NCI-H82 treated with DMSO at 0.1 percent for 48 hours (cell line): ENCODE measurements at regions not wholly inside any gene's neighbourhood (a gene's known extent, or its start where the extent isn't known, plus 50 kb on each side); places are given as distances from the start of the nearest gene placed in this dataset.

ENCODE experiments used
- DNase-seq: peaks from one replicate; lab custom pipeline; 2025; ENCODE audit not compliant: unreplicated experiment; lab: John Stamatoyannopoulos, UW

DNA sequence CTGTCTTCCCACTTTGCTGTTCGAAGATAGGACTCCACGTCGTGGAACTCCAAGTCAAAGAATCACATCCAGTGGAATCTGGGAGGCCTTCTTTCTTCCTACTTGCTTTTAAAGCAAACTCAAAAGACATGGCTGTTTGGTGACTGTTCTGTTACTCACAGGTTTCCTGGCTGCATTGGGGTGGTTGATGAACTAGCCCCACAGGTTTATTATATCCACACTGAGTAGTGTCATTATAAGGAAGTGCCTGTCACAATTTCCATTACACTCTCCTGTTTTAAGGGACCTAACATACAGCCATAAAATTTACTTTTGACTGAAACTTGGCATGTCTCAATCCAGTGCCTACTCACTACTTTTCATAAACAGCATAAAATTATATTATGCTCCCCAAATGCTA is 287.3 kb upstream of the SP4 start:
- DNase-seq: no peak

DNA sequence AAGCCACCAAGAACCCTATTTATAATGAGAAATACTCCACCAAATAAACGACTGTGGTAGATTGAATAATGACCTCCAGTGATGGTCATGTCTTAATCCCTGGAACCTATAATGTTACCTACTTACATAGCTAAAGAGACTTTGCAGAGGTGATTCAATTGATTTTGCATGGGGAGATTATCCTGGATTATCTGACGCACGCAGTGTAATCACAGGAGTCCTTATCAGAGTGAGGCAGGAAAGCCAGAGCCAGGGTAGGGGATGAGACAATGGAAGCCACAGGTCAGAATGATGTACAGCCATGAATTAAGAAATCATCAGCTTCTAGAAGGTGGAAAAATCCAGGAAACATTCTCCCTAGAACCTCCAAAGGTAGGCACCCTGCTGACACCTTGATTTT is 286.4 kb upstream of the SP4 start:
- DNase-seq: peak; percentile 14

DNA sequence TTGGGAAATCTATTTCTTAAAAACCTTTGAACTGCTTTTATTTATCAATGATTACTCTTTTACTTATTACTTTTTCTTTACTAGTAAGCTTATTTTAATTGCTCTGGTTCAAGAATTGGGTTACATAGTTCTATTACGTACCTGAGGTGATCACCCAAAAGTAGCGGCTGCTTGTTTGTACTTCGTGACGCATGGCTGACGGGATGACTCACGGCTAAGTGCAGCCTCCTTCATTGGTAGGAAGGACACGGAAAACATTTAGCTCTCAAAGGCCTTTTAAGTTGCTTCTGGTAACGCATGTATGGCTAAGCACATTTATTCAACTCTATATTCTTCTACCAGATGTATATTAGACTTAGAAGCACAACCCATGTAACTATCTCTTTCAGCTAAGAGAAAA is 285.8 kb upstream of the SP4 start:
- no peak for DNase-seq

DNA sequence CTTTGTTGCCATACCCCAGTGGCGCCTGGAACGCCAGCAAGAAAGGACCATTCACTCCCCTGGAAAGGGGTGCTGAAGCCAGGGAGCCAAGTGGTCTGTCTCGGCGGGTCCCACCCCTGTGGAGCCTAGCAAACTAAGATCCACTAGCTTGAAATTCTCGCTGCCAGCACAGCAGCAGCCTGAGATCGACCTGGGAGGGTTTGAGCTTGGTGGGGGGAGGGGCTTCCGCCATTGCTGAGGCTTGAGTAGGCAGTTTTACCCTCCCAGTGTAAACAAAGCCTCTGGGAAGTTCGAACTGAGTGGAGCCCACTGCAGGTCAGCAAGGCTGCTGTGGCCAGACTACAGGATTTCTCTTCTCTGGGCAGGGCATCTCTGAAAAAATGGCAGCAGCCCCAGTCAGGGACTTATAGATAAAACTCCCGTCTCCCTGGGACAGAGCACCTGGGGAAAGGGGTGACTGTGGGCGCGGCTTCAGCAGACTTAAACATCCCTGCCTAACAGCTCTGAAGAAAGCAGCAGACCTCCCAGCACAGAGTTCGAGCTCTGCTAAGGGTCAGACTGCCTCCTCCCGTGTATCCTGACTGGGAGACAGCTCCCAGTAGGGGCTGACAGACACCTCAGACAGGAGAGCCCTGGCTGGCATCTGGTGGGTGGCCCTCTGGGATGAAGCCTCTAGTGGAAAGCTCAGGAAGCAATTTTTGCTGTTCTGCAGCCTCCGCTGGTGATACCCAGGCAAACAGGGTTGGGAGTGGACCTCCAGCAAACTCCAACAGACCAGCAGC is 281.1 kb upstream of the SP4 start:
- no peak for DNase-seq

DNA sequence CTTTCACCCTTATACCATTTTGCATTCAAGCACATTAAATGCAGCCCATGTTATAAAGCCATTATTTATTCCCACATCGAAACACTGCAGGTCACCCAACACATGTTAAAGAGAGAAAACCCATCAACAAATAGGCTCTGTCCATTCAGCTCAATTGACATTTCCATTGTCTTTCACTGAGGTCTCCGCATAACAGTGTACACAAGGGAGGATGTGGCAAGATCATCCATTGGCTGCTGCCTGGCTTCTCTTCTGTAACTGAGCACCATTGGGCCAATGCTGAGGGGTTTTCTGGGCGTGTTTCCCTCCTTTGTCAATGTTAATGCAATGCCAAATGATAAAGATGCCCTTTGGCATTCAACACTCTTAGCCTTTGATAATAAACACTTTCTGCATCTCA is 278.1 kb upstream of the SP4 start:
- DNase-seq: no peak

DNA sequence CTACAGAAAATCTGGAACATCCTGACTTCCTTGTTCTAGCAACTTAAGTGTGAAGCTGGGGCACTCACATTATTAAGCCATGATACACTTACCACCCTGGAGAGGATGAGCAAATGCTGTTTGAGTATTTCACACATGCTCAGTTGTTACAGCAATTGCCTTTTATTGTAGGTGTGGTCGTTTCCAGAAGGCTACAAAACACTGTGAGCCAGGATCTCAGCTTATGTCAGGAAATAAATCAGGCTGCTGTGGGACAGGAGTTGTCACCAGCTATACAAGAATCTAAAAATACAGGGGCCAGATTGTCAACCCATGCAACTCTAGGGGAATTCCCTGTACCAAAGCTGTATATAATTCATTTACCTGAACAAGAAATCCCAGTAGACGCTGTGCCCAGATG is 273.3 kb upstream of the SP4 start:
- DNase-seq: no peak

DNA sequence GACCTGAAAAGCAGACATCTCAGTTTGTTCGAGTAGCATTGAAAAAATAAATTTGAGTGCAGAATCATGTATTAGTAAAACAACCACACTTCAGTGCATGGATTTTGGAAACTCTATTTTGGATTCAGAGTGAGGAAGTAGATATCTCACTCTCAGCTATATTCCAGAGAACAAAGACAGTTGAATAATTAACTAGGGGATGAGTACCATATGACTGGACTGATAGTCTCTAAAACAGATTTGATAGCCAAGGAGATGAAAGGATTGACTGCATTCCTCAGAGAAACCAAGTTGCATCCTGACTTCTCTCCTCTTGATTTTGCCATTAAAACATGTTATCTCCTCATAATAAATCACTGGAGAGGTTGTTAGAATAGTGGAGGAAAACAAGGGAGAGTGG is 268.4 kb upstream of the SP4 start:
- DNase-seq: no peak

DNA sequence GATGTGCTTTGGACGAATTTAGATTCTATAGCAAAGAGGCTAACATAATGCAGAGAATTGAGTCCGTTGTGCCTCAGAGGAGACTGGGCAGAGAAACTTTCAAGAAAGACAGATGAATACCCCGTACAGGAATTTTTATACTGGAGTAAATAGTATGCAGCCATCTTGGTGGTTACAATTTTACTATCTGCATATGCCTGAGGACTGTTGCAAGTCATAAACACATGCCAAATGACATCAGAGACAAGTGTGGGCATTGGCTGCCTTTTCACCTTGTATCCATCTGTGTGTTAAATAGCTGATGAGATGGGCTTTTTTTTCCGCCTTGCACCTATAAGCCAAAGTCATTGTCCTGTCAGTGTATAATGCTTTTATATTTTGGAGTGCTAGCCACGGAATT is 267.5 kb upstream of the SP4 start:
- no peak for DNase-seq

DNA sequence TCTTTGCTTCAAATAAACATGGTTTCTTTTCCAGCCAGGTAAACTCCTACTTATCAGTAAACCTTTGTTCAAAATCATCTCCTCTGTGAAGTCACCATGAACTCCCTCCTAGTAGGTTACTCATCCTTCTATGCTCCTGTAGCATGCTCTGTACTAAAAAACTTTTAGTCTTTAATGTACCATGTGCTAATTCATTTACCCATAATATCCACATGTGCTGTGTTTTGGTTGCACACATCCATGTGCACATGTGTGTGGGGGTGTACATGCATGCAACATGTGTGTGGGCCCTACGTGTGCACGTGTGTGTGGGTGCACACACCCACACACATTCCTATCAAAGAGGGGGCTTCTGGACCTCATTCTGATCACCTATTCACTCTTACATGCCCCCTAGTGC is 259.9 kb upstream of the SP4 start:
- no peak for DNase-seq

DNA sequence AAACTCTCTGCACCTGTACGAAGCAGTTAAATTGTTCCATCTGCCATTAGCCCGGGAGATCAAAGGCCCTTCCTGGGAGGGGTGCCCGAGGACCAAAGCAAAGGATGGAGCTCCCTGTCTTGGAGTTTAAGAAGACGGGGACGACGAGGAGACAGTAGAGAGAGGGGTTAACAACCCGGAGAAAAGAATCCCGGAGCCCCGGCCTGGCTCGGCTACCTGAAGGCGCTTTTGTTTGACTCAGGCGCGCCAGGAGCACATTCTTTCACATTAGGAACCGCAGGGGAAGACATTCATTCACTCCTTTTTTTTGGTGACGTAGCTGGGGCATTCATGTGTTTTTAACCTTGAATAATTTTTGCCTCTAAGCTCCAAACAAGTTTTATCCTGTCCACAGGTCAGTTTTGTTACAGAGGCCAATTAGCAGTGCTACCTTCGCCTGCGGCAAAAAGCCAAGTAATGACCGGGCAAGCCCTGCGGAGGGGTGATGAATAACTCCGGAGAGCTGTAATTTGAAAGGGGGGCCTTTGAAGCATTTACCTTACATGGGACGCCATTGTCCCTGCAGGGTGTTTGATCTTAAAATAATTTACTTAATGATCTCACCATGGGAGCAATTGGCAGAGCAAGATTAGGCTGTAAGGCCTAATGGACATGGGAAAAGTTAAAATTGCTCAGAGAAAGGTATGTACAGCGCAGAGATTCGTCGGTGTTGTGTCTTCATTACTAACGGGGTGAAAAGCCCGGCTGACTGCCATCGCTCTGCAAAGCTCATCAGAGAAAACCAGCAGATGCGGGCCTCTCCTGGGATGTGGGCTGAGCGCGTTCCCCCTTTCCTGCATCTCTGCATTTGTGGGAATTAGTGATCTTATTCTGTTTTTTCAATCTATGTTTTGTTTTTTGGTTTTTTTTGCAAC is 258.0 kb upstream of the SP4 start:
- DNase-seq: no peak

DNA sequence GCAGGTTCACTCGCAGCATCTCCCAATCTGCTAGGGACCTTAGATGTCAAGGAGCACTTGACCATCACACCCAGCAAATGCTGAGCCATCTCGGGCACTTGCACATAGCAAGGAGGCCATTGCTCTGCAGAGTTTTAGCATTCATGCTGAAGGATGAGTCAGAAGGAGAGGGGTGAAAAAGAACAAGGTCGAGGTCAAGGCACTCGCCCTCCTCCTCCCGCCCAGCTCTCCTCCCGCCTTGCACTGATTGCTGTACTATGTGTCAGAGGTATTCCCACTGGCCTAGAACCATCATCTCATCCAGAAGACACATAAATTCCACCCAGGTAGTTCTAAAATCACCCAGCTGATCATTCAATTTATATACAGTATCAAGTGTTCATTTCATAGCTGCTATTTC is 255.1 kb upstream of the SP4 start:
- no peak for DNase-seq

DNA sequence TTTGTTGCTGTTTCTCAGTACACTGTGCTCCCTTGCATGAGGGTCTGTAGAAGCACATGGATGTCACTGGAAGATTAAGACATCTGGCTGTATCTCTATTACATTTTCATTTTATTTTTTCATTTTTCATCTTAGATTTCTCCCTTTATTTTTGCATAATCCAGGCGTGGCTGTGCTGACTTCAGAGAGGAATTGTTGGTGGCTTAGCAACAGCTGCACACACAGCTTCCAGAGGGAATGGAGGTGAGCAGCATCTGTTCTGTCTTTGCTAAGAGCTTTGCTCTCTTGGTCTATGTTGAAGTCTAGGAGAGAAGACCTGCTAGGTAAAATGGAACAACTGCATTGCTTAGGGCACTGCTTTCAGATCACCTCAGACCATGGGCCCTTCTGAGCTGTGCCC is 254.4 kb upstream of the SP4 start:
- no peak for DNase-seq

DNA sequence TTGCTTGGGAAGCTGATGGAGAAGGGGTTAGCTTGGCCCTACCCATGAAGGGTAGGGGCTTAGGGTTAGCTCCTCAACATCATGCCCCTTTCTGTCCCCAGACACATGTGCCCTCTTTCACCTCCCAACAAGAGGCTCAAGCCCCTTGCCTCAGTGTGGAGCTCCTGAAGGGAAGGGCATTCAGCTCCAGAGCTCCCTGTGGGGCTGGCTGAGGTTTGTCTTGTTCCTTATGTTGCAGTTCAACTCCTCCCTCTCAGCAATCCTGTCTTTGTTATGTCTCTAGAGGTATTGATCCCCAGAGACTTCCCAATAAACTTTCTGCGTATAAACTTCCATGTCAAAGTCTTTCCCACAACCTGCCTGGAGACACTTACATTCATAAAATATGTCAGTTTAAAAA is 252.2 kb upstream of the SP4 start:
- DNase-seq: no peak

DNA sequence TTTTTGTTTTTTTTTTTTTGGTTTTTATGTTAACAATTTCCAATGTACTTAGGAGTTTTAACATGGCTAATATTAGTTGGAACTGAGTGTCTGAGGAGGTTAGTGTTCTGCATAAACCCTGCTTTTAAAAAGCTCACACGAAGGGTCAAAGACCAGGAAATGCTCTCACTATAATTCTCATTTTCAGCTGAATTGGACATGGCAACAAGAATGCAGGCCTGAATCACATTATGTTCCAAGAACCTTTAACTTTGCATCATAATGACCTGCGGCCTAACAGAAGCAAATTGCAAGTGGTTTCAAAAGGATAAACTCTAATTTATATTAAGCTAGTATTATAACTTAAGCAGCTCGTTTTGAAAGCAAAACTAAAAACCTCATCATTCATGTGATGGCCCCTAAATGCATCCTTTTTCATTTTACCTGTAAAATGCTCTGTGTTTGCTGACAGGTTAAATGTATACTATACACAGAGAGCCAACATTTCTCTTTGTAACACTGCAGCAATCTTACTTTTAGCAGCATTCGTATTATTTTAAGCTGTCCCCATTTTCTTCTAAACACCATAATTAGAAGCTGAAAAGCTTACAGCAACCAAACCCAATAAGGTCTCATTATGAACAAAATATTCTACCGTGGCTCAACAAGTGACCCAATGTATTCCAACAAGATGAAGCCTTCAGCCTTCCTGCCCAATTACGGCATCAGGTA is 242.8 kb upstream of the SP4 start:
- DNase-seq: no peak

DNA sequence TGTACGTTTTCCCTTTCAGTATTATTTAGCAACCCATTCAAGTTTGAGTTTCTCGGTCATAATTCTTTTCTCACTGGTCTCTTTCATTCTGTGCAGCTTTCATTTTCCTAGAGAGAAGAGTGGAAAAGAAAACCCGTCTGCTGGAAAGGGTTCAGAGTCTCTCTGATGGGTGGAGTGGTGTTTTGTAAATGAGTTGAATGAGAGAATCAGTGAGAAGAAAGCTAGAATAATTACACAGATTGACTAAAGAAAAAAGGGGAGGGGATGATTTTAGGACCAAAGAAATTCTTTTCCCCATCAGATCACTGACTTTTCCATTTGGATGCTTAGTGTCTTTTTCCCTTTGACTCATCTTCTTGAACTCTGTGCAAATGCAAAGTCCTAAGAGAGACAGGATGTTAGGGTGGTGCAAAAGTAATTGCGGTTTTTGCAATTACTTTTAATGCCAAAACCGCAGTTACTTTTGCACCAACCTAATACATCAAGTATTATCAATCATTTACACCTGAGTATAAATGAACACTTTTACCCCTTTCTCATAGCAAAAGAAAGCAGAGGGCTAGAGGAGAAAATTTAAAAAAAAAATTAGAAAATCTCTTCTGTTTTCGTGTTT is 242.1 kb upstream of the SP4 start:
- DNase-seq: no peak

DNA sequence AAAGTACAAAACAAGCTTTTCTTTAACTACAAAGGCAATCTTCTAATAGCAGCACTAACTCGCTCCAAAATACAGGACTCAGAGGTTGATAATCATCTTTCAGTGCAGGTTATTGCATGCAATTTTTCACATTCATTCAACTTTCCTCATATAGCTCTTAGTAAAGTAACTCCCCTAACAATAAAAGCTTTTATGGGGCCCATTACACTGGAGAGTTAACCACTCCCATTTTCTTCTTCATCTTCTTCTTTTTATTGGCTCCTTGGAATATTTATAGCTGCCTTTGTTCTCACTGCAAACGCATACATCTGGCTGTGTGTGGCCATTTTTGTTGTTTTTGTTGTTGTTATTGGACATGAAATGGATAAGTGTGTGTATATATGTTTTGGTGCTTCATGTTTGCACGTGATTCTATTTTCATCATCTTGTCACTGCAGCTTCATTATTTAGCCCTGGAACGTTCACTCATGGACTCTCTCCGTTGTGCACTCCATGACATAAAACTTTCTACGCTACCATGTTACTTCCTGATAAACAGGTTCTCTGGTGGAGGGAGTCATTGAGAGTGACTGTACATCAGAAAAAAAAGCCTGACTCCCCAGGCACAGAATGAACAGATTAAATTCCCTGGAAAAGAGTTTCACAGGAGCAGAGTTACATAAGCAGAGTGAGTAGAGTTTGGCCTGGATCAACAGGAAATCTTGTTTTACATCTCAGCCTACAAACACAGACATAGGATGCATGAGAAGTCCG is 236.4 kb upstream of the SP4 start:
- DNase-seq: no peak

DNA sequence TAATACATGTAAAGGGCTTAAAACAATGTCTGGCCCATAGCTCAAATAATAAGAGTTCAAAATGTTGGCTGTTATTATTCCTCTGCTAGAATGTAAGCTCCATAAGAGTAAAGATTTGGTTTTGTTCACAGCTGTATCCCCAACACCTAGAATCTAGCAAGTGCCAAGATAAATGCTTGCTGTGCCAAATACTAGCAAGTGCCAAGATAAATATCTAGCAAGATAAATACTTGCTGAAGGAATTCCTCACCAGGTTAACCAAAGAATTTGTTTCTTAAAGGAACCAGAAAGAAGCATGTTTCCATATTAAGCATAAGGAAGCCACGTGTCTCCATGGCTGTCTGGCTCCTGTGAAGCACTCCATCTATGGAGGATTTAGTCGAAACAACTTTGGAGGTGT is 235.2 kb upstream of the SP4 start:
- DNase-seq: no peak

DNA sequence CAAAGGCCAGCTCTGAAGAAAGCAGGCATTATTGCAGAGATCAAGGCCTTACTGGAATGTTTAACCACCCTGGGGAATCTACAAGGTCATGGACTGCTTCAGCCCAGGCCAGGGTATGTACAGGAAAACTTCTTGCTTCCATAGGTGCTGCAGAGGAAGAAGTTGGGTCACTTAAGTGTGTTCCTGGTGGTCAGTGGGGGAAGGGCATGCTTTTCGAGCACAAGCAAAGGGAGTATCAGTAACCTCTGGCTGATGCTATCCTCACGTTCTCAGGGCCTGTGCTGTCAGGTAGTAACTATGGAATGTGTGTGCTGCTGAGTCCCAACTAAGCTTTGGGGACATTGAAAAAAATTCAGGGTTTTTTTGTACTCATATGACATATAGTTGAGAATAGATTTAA is 234.0 kb upstream of the SP4 start:
- no peak for DNase-seq

DNA sequence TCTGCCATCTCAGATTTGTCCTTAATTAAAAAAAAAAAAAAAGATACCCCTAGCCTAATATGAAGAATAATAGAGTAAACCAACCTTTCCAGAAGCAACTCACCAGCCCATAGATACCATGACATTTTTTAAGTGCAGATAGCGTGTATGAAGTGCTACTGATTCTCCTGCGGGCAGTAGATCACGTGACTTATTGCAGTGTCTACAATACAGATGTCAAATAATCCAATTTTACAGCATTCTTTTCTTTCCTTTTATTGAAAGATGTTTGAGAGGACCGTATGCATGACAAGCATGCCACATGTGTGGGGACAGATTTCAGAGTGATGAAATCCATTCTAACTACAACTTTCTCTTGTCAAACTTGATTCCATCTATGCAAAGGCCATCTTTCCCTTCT is 232.9 kb upstream of the SP4 start:
- no peak for DNase-seq

DNA sequence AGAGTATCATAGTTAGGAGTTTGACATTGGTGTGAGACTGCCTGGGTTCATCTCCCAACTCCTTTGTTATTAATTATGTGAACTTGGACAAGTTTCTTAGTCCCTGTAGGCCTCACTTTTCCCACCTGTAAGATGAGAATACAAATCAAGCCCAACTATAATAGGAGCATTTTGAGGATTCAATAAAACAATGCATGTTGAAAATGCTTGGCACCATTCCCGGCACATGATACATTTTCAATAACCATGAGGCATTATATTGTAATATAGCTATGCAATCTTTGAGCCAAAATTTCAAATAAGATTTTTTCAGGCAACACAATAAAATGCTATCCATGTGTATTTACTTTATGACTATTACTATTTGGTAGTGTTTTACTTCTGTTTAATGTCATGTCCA is 229.0 kb upstream of the SP4 start:
- no peak for DNase-seq

DNA sequence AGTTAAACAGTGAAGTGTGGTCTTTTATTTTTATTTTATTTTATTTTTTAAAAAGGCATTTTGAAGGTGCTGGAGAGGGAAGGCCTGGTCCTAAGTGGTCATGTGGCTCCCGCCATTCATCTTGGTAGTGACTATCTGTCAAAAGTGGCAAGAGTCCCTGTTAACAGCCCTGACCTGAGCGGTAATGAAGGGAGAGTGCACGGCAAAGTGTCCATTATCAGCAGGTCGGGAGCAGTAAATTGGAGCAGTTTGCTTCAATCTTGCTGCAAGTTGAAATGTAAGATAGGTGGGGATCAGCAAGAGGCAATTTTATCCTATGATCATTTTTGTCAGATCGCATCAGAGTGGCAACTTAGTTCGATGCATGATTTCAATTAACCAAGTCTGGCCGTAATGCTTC is 227.4 kb upstream of the SP4 start:
- DNase-seq: no peak
